Activated CD8-positive, alpha-beta T cell treated with anti-CD3 and anti-CD28 coated beads for 36 hours (primary cell): ENCODE measurements at regions not wholly inside any gene's neighbourhood (a gene's known extent, or its start where the extent isn't known, plus 50 kb on each side); places are given as distances from the start of the nearest gene placed in this dataset.

Source experiments
- ATAC-seq: fragments of 200-7000 bp; cut with Tn5 transposase; one replicate; pipeline ENCODE4 v1.10.0; 2021; ENCODE audit warnings: mild to moderate bottlenecking, moderate library complexity
- CTCF ChIA-PET: fragments of 350-600 bp; sonication (Branson Sonifier 250); formaldehyde crosslinking; loops from one replicate; lab custom pipeline; 2021; ENCODE audit warnings: antibody characterized with exemption; lab: Charles Lee
- POLR2A ChIA-PET: fragments of 350-600 bp; sonication (Branson Sonifier 250); formaldehyde crosslinking; loops from one replicate; lab custom pipeline; 2021; ENCODE audit warnings: antibody characterized with exemption; lab: Charles Lee
- DNase-seq: peaks from one replicate; pipeline ENCODE4 v3.0.0-alpha.2; 2020
- H3K27ac Mint-ChIP-seq: one replicate; pipeline ENCODE4 v1.8.0; 2021; ENCODE audit warnings: mild to moderate bottlenecking, mixed read lengths
- H3K27me3 Mint-ChIP-seq: one replicate; pipeline ENCODE4 v1.8.0; 2021; ENCODE audit warnings: mixed read lengths
- H3K36me3 Mint-ChIP-seq: one replicate; pipeline ENCODE4 v1.8.0; 2021; ENCODE audit warnings: low read depth, mixed read lengths
- H3K4me1 Mint-ChIP-seq: one replicate; pipeline ENCODE4 v1.8.0; 2021; ENCODE audit warnings: low read depth, mixed read lengths
- H3K4me3 Mint-ChIP-seq: one replicate; pipeline ENCODE4 v1.8.0; 2021; ENCODE audit warnings: mild to moderate bottlenecking, moderate library complexity, mixed read lengths
- H3K9me3 Mint-ChIP-seq: one replicate; pipeline ENCODE4 v1.8.0; 2021; ENCODE audit warnings: mixed read lengths
- intact Hi-C: fragments of 100-400 bp; cut with micrococcal nuclease; formaldehyde crosslinking; loops from one replicate; pipeline ENCODE4 v1.10.0; 2022
- TF ChIP-seq, protein P1 (sequence below): fragments of 200-600 bp; IDR thresholded peaks from one replicate; pipeline ENCODE4 v1.8.0; 2022; ENCODE audit warnings: antibody characterized with exemption, mild to moderate bottlenecking

DNA sequence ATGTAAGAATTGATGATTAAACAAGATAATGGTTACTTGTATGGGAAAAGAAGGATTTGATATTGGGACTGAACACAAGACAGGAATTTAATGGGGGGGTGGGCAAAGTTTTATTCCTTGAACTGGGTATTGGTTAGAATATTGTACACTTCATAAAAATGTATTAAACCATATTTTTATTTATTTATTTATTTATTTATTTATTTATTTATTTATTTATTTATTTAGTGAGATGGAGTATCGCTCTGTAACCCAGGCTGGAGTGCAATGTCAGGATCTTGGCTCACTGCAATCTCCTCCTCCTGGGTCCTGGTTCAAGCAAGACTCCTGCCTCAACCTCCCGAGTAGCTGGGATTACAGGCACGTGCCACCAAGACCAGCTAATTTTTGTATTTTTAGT is 287.1 kb upstream of the SLITRK5 start:
- Mint-ChIP-seq H3K36me3 (no peaks in the 10 kb centered on the region), H3K4me1 (no peaks in the 10 kb centered on the region), H3K27me3 (no peaks in the 10 kb centered on the region), H3K9me3 (peaks cover 11% of the 10 kb centered on the region), H3K27ac (no peak overlapping the region), H3K4me3 (no peak overlapping the region)
- ChIA-PET POLR2A (no interaction called here), CTCF (no interaction called here)
- DNase-seq (no peak), ATAC-seq (no peak)
- TF ChIP-seq, protein P1, sequence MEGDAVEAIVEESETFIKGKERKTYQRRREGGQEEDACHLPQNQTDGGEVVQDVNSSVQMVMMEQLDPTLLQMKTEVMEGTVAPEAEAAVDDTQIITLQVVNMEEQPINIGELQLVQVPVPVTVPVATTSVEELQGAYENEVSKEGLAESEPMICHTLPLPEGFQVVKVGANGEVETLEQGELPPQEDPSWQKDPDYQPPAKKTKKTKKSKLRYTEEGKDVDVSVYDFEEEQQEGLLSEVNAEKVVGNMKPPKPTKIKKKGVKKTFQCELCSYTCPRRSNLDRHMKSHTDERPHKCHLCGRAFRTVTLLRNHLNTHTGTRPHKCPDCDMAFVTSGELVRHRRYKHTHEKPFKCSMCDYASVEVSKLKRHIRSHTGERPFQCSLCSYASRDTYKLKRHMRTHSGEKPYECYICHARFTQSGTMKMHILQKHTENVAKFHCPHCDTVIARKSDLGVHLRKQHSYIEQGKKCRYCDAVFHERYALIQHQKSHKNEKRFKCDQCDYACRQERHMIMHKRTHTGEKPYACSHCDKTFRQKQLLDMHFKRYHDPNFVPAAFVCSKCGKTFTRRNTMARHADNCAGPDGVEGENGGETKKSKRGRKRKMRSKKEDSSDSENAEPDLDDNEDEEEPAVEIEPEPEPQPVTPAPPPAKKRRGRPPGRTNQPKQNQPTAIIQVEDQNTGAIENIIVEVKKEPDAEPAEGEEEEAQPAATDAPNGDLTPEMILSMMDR: no peak
- intact Hi-C loops: no loop called here

GRCh38 chr13:87393358-87393757 is 277.8 kb upstream of the SLITRK5 start:
- TF ChIP-seq, protein P1: no peak
- ATAC-seq: no peak

DNA sequence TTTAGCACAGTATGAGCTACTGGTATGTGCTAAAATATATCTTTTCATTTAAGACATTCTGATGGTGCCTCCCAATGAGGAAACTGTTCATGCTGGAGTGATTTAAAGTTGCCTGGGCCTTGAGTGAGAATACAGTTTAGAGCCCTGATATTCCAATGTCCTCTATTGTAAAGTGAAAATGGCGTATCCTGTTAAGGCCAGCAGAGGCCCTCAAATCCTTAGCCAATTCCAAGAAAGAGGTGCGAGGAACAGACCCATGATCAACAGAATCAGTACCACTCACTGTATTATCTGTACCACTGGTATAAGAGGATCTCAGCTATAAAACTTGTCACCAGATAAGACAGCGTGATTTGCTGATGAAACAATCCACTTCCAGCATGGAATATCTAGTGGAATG is 273.1 kb upstream of the SLITRK5 start:
- POLR2A ChIA-PET: no interaction called here
- intact Hi-C loops: no loop called here
- DNase-seq: no peak

More at GRCh38 chr13:87393358-87393757, 277.8 kb upstream of the SLITRK5 start:
- DNase-seq: no peak
- H3K36me3 Mint-ChIP-seq: no peaks in the 10 kb centered on the region
- POLR2A ChIA-PET: no interaction called here
- H3K27ac Mint-ChIP-seq: no peak overlapping the region
- H3K27me3 Mint-ChIP-seq: no peaks in the 10 kb centered on the region
- CTCF ChIA-PET: no interaction called here
- peaks cover 5% of the 10 kb centered on the region for H3K9me3 Mint-ChIP-seq
- no peaks in the 10 kb centered on the region for H3K4me1 Mint-ChIP-seq
- no peak overlapping the region for H3K4me3 Mint-ChIP-seq
- intact Hi-C loops: no loop called here

GRCh38 chr13:87403748-87404432 is 267.3 kb upstream of the SLITRK5 start:
- no peaks in the 10 kb centered on the region for H3K36me3 Mint-ChIP-seq
- H3K27ac Mint-ChIP-seq: no peak overlapping the region
- CTCF ChIA-PET: no interaction called here
- TF ChIP-seq, protein P1: no peak
- DNase-seq: no peak
- H3K27me3 Mint-ChIP-seq: no peaks in the 10 kb centered on the region
- ATAC-seq: no peak
- POLR2A ChIA-PET: no interaction called here
- H3K4me3 Mint-ChIP-seq: no peak overlapping the region
- H3K9me3 Mint-ChIP-seq: peaks cover 3% of the 10 kb centered on the region
- H3K4me1 Mint-ChIP-seq: no peaks in the 10 kb centered on the region
- intact Hi-C loops: no loop called here

More for the DNA sequence above, 273.1 kb upstream of the SLITRK5 start:
- Mint-ChIP-seq H3K27me3 (no peaks in the 10 kb centered on the region), H3K9me3 (no peaks in the 10 kb centered on the region), H3K27ac (no peak overlapping the region), H3K36me3 (no peaks in the 10 kb centered on the region), H3K4me1 (no peaks in the 10 kb centered on the region), H3K4me3 (no peak overlapping the region)
- TF ChIP-seq, protein P1: no peak
- CTCF ChIA-PET: no interaction called here
- no peak for ATAC-seq

GRCh38 chr13:87426742-87427141 is 244.4 kb upstream of the SLITRK5 start:
- TF ChIP-seq, protein P1: no peak
- no peak overlapping the region for H3K4me3 Mint-ChIP-seq
- H3K27me3 Mint-ChIP-seq: no peaks in the 10 kb centered on the region
- ChIA-PET CTCF (no interaction called here), POLR2A (no interaction called here)
- no peaks in the 10 kb centered on the region for H3K36me3 Mint-ChIP-seq
- H3K9me3 Mint-ChIP-seq: peaks cover 1% of the 10 kb centered on the region
- H3K4me1 Mint-ChIP-seq: no peaks in the 10 kb centered on the region
- intact Hi-C loops: no loop called here
- no peak overlapping the region for H3K27ac Mint-ChIP-seq
- ATAC-seq (no peak), DNase-seq (no peak)
